GM20000 (cell line): ENCODE measurements at regions not wholly inside any gene's neighbourhood (a gene's known extent, or its start where the extent isn't known, plus 50 kb on each side); places are given as distances from the start of the nearest gene placed in this dataset.
"Not testable (repeated sequence)": the region's sequence is repeated elsewhere in the genome, so short reads cannot be mapped to it uniquely, and the experiment has no call there.

Experiments used
- DNase-seq: peaks from one replicate; pipeline ENCODE4 v3.0.0; 2012; ENCODE audit warnings: low spot score
- TF ChIP-seq, protein P1 (sequence below): IDR thresholded peaks from 2 replicates; pipeline ENCODE4 v1.5.1; 2012; ENCODE audit warnings: mild to moderate bottlenecking, control low read depth; ENCODE audit errors: extremely low read depth, missing control alignments

DNA sequence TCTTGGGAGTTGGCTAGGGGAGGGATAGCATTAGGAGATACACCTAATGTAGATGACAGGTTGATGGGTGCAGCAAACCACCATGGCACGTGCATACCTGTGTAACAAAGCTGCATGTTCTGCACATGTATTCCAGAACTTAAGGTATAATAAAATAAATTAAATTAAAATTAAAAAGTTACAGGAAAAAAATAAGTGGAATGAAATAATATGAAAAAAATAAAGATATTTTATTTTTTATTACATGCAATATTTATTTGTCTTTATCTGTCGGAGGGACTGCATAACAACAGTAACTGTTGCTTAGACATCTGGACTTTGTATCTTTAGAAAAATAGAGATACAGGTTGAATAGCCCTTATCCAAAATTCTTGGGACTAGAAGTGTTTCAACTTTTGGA lies 597.4 kb upstream of the CCDC179 start:
- TF ChIP-seq, protein P1, sequence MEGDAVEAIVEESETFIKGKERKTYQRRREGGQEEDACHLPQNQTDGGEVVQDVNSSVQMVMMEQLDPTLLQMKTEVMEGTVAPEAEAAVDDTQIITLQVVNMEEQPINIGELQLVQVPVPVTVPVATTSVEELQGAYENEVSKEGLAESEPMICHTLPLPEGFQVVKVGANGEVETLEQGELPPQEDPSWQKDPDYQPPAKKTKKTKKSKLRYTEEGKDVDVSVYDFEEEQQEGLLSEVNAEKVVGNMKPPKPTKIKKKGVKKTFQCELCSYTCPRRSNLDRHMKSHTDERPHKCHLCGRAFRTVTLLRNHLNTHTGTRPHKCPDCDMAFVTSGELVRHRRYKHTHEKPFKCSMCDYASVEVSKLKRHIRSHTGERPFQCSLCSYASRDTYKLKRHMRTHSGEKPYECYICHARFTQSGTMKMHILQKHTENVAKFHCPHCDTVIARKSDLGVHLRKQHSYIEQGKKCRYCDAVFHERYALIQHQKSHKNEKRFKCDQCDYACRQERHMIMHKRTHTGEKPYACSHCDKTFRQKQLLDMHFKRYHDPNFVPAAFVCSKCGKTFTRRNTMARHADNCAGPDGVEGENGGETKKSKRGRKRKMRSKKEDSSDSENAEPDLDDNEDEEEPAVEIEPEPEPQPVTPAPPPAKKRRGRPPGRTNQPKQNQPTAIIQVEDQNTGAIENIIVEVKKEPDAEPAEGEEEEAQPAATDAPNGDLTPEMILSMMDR, result no peak
- DNase-seq, result no peak

DNA sequence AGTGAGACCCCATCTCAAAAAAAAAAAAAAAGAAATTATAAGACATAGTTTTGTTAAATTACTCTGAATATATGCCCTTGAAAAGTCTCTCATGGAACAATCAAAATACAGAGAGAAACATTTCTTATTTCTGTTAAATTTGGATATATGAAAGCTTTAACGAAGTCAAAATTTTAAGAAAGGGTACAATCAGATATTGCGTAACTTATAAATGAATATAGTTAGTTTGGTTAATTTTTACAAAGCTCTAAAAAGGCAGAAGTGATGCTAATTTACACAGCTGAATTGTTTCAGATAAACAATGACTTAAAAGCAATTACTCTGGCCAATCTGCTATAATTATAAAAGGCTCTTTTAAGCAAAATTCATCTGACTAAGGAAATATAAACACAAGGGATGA lies 611.6 kb upstream of the CCDC179 start:
- TF ChIP-seq, protein P1, result no peak
- DNase-seq, result no peak

GRCh38 chr11:23473782-23474181 lies 613.5 kb upstream of the CCDC179 start:
- no peak for DNase-seq
- TF ChIP-seq, protein P1, result no peak

DNA sequence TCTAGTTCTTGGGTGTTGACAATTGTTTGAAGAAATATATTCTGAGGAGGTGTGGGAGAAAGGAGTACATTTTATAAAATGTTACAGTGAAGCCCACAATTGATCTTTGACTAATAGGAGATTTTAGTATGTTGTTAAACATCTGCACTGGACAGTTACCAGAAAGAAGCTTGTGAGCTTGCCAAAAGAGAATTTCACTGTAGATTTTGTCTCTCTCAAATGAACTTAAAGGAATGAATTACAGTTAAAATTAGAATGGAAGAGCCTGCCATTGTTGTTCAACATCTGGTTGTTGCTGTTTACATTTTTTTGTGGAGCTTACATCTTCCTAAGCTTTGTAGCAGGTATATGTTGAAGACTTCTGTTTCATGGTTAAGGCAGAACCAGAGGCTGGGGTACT lies 620.5 kb upstream of the CCDC179 start:
- TF ChIP-seq, protein P1, result no peak
- DNase-seq, result no peak

DNA sequence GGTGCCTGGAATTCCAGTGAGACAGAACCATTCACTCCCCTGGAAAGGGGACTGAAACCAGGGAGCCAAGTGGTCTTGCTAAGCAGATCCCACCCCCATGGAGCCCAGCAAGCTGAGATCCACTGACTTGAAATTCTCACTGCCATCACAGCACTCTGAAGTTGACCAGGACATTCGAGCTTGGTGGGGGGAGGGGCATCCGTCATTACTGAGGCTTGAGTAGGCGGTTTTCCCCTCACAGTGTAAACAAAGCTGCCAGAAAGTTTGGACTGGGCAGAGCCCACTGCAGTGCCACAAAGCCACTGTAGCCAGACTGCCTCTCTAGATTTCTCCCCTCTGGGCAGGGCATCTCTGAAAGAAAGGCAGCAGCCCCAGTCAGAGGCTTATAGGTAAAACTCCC lies 623.9 kb upstream of the CCDC179 start:
- not testable (repeated sequence) for DNase-seq

GRCh38 chr11:23484618-23485017 lies 624.3 kb upstream of the CCDC179 start:
- not testable (repeated sequence) for DNase-seq

GRCh38 chr11:23490557-23491235 lies 630.4 kb upstream of the CCDC179 start:
- TF ChIP-seq, protein P1, result no peak
- DNase-seq, result no peak

DNA sequence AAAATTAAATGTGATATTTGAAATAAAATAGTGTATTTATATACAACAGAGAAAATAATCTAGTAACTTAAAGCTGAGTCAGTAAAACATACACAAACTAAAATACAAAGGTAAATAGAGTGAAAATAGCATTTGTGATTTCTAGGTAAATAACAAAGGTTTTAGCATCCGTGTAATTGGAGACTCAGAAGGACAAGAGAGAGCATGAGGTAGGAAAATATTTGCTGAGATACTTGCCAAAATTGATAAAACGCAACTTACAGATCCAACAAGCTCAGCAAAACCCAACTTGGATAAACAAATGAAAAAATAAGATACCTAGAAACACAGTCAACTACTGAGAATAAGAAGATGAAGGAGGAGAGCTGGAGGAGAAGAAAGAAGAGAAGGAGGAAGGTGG lies 634.7 kb upstream of the CCDC179 start:
- no peak for DNase-seq
- TF ChIP-seq, protein P1, result no peak

DNA sequence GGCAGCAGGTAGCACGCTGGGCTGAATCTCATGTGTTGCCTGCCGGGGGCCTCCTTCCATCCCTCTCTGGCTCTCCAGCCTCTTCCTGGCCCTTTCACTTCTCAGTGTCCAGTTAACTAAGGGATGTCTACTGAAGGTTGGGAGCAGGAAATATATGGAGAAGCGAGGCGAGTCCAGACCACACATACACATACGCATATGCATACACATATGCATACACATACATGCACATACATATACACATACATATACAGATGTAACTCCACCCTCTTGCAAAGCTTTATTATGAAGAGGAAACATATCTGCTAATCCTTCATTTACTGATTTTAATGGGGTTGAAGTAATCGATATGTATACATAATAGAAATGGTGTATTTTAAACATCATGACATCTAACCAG lies 636.1 kb upstream of the CCDC179 start:
- DNase-seq, result no peak
- TF ChIP-seq, protein P1, result no peak
